Activated CD4-positive, alpha-beta T cell treated with anti-CD3 and anti-CD28 coated beads for 36 hours (primary cell): ENCODE measurements at regions not wholly inside any gene's neighbourhood (a gene's known extent, or its start where the extent isn't known, plus 50 kb on each side); places are given as distances from the start of the nearest gene placed in this dataset.

Experiments used
- ATAC-seq: fragments of 200-7000 bp; cut with Tn5 transposase; one replicate; pipeline ENCODE4 v1.10.0; 2021; ENCODE audit warnings: mild to moderate bottlenecking, moderate library complexity
- CTCF ChIA-PET: fragments of 350-600 bp; sonication (Branson Sonifier 250); formaldehyde crosslinking; loops from one replicate; lab custom pipeline; 2021; ENCODE audit warnings: antibody characterized with exemption; lab: Charles Lee
- POLR2A ChIA-PET: fragments of 350-600 bp; sonication (Branson Sonifier 250); formaldehyde crosslinking; loops from one replicate; lab custom pipeline; 2021; ENCODE audit warnings: antibody characterized with exemption, inconsistent platforms; lab: Charles Lee
- DNase-seq: peaks from one replicate; pipeline ENCODE4 v3.0.0-alpha.2; 2020
- H3K27ac Mint-ChIP-seq: one replicate; pipeline ENCODE4 v1.8.0; 2021; ENCODE audit warnings: mixed read lengths
- H3K27me3 Mint-ChIP-seq: one replicate; pipeline ENCODE4 v1.8.0; 2021; ENCODE audit warnings: mixed read lengths
- H3K36me3 Mint-ChIP-seq: one replicate; pipeline ENCODE4 v1.8.0; 2021; ENCODE audit warnings: low read depth, mixed read lengths
- H3K4me1 Mint-ChIP-seq: one replicate; pipeline ENCODE4 v1.8.0; 2021; ENCODE audit warnings: mixed read lengths
- H3K4me3 Mint-ChIP-seq: one replicate; pipeline ENCODE4 v1.8.0; 2021; ENCODE audit warnings: mild to moderate bottlenecking, moderate library complexity, mixed read lengths
- H3K9me3 Mint-ChIP-seq: one replicate; pipeline ENCODE4 v1.8.0; 2021; ENCODE audit warnings: low read depth, mixed read lengths
- intact Hi-C, 2 experiments: fragments of 100-400 bp; cut with DNase I in 1 of 2; cut with micrococcal nuclease in 1 of 2; formaldehyde crosslinking; loops; one replicate each; pipeline versions ENCODE4 v1.14.2 to v1.15.1; 2022 to 2024; cut with DNase I, micrococcal nuclease

GRCh38 chr1:82215853-82216175 lies 415.1 kb downstream of the ADGRL2 start:
- POLR2A ChIA-PET, result no interaction called here
- no peaks in the 10 kb centered on the region for H3K4me1 Mint-ChIP-seq
- CTCF ChIA-PET, result no interaction called here
- DNase-seq, result no peak
- ATAC-seq, result no peak
- intact Hi-C loops, result no loop called here
- no peaks in the 10 kb centered on the region for H3K27me3 Mint-ChIP-seq
- H3K36me3 Mint-ChIP-seq, result no peaks in the 10 kb centered on the region
- no peak overlapping the region for H3K27ac Mint-ChIP-seq
- H3K4me3 Mint-ChIP-seq, result no peak overlapping the region
- no peaks in the 10 kb centered on the region for H3K9me3 Mint-ChIP-seq

- ATAC-seq (no peak), DNase-seq (no peak)
- H3K4me1 Mint-ChIP-seq, result no peaks in the 10 kb centered on the region
- POLR2A ChIA-PET, result no interaction called here
- no peak overlapping the region for H3K27ac Mint-ChIP-seq
- CTCF ChIA-PET, result no interaction called here
- no peaks in the 10 kb centered on the region for H3K9me3 Mint-ChIP-seq
- no peaks in the 10 kb centered on the region for H3K27me3 Mint-ChIP-seq
- no peak overlapping the region for H3K4me3 Mint-ChIP-seq
- H3K36me3 Mint-ChIP-seq, result no peaks in the 10 kb centered on the region
- intact Hi-C loops, result no loop called here
Measured at GRCh38 chr1:82215056-82215852, 414.5 kb downstream of the ADGRL2 start.

GRCh38 chr1:82214606-82215005 lies 413.9 kb downstream of the ADGRL2 start:
- Mint-ChIP-seq H3K27me3 (no peaks in the 10 kb centered on the region), H3K9me3 (no peaks in the 10 kb centered on the region), H3K27ac (no peak overlapping the region), H3K4me3 (no peak overlapping the region), H3K36me3 (no peaks in the 10 kb centered on the region), H3K4me1 (no peaks in the 10 kb centered on the region)
- intact Hi-C loops, result no loop called here
- DNase-seq, result no peak
- CTCF ChIA-PET, result no interaction called here
- POLR2A ChIA-PET, result no interaction called here
- ATAC-seq, result no peak

GRCh38 chr1:82197606-82198005 lies 396.9 kb downstream of the ADGRL2 start:
- no peak for ATAC-seq
- no peak overlapping the region for H3K27ac Mint-ChIP-seq
- H3K27me3 Mint-ChIP-seq, result no peaks in the 10 kb centered on the region
- CTCF ChIA-PET, result interaction anchor here (0.6 kb wide), 1 partner anchor 15 kb away, joined by 3 read pairs; no protein-coding TSS in a partner anchor
- no peaks in the 10 kb centered on the region for H3K36me3 Mint-ChIP-seq
- no peak for DNase-seq
- POLR2A ChIA-PET, result no interaction called here
- no peaks in the 10 kb centered on the region for H3K9me3 Mint-ChIP-seq
- H3K4me3 Mint-ChIP-seq, result no peak overlapping the region
- H3K4me1 Mint-ChIP-seq, result no peaks in the 10 kb centered on the region
- intact Hi-C loops, result no loop called here

GRCh38 chr1:82195245-82195644 lies 394.5 kb downstream of the ADGRL2 start:
- no peak overlapping the region for H3K27ac Mint-ChIP-seq
- no peaks in the 10 kb centered on the region for H3K27me3 Mint-ChIP-seq
- intact Hi-C loops, result no loop called here
- no peak for DNase-seq
- no peak for ATAC-seq
- H3K4me1 Mint-ChIP-seq, result no peaks in the 10 kb centered on the region
- H3K36me3 Mint-ChIP-seq, result no peaks in the 10 kb centered on the region
- ChIA-PET CTCF (no interaction called here), POLR2A (no interaction called here)
- H3K9me3 Mint-ChIP-seq, result no peaks in the 10 kb centered on the region
- no peak overlapping the region for H3K4me3 Mint-ChIP-seq

DNA sequence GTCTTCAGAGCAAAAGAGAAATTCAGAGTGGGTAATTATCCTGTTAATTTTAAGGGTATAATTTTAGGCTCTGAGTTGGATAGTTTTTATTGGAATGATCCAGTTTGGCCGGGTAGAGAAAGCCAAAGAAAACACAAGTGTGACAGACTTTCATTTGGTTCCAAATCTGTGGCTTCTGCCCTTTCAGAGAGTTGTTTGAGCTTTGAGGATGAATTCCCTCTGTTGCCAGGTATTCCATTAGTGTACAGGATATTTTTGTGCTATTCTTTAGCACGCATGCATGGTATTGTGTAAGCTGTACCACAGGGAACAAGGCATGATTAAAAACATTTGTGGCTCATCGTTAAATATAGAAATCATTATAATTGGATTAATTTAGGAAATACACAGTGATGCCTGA lies 384.4 kb downstream of the ADGRL2 start:
- H3K27ac Mint-ChIP-seq, result no peak overlapping the region
- intact Hi-C loops, result no loop called here
- no peaks in the 10 kb centered on the region for H3K9me3 Mint-ChIP-seq
- no peaks in the 10 kb centered on the region for H3K27me3 Mint-ChIP-seq
- POLR2A ChIA-PET, result no interaction called here
- H3K4me3 Mint-ChIP-seq, result no peak overlapping the region
- H3K36me3 Mint-ChIP-seq, result no peaks in the 10 kb centered on the region
- ATAC-seq (no peak), DNase-seq (no peak)
- CTCF ChIA-PET, result no interaction called here
- H3K4me1 Mint-ChIP-seq, result no peaks in the 10 kb centered on the region

DNA sequence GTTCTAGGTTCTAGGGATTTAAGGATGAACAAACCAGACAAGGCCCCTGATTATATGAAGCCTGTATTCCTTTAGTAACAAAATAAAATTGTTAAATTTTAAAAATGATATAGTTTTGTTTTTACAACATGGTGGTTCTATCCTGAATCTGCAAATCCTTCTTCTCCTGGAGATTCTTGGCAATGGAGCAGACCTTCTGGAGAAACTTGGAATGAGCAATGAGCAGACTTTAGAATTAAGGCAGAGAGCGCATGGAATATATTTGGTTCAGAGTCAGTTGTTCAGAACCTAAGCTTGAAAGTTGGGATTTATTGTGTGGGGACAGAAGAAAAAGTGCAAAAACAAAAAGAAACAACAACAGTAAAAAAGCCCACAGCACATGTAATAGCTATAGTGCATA lies 381.1 kb downstream of the ADGRL2 start:
- Mint-ChIP-seq H3K4me3 (no peak overlapping the region), H3K9me3 (no peaks in the 10 kb centered on the region)
- no peak for ATAC-seq

GRCh38 chr1:82179131-82179530 lies 378.4 kb downstream of the ADGRL2 start:
- Mint-ChIP-seq H3K36me3 (no peaks in the 10 kb centered on the region), H3K4me1 (no peaks in the 10 kb centered on the region), H3K27ac (no peak overlapping the region), H3K27me3 (no peaks in the 10 kb centered on the region), H3K4me3 (no peak overlapping the region), H3K9me3 (no peaks in the 10 kb centered on the region)
- intact Hi-C loops, result no loop called here
- CTCF ChIA-PET, result no interaction called here
- POLR2A ChIA-PET, result no interaction called here
- ATAC-seq, result no peak
- no peak for DNase-seq

More for the DNA sequence above, 381.1 kb downstream of the ADGRL2 start:
- no peak for DNase-seq
- no peaks in the 10 kb centered on the region for H3K4me1 Mint-ChIP-seq
- H3K36me3 Mint-ChIP-seq, result no peaks in the 10 kb centered on the region
- intact Hi-C loops, result no loop called here
- no peak overlapping the region for H3K27ac Mint-ChIP-seq
- no peaks in the 10 kb centered on the region for H3K27me3 Mint-ChIP-seq
- ChIA-PET CTCF (interaction anchor here (0.7 kb wide), 1 partner anchor 16 kb away, joined by 3 read pairs; no protein-coding TSS in a partner anchor), POLR2A (no interaction called here)

DNA sequence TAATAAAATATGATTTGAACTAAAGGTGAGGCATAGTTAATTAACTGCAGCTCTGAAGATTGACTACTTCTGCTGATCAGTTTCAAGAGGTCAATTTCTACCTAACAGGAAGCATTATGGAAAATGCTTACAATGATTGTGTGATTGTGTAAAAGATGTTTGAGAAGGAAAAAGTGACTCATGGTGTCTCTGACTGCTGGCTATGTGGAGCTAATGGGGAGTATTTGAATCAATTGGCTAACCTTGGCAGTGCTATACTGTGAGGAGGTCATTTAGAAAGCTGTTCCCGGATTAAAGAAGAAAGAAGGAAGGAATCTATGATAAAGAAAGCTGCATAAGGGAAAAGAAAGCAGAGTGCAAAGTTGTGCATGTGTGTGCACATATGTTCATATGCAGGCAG lies 376.5 kb downstream of the ADGRL2 start:
- no peaks in the 10 kb centered on the region for H3K9me3 Mint-ChIP-seq
- H3K36me3 Mint-ChIP-seq, result no peaks in the 10 kb centered on the region
- H3K27me3 Mint-ChIP-seq, result no peaks in the 10 kb centered on the region
- ChIA-PET POLR2A (no interaction called here), CTCF (no interaction called here)
- no peak overlapping the region for H3K27ac Mint-ChIP-seq
- no peak for ATAC-seq
- no peaks in the 10 kb centered on the region for H3K4me1 Mint-ChIP-seq
- no peak overlapping the region for H3K4me3 Mint-ChIP-seq
- DNase-seq, result no peak
- intact Hi-C loops, result no loop called here

GRCh38 chr1:82171955-82172354 lies 371.2 kb downstream of the ADGRL2 start:
- Mint-ChIP-seq H3K27ac (no peak overlapping the region), H3K9me3 (no peaks in the 10 kb centered on the region), H3K36me3 (no peaks in the 10 kb centered on the region), H3K27me3 (no peaks in the 10 kb centered on the region), H3K4me3 (no peak overlapping the region), H3K4me1 (no peaks in the 10 kb centered on the region)
- ChIA-PET POLR2A (no interaction called here), CTCF (interaction anchor here (0.6 kb wide), 2 partner anchors 567 to 1207 kb away, joined by 3 read pairs; no protein-coding TSS in a partner anchor)
- no peak for DNase-seq
- intact Hi-C loops, result no loop called here
- no peak for ATAC-seq

- no peak for DNase-seq
- H3K4me1 Mint-ChIP-seq, result no peaks in the 10 kb centered on the region
- intact Hi-C loops, result no loop called here
- no peak for ATAC-seq
- POLR2A ChIA-PET, result no interaction called here
- H3K4me3 Mint-ChIP-seq, result no peak overlapping the region
- H3K27ac Mint-ChIP-seq, result no peak overlapping the region
- no peaks in the 10 kb centered on the region for H3K9me3 Mint-ChIP-seq
- H3K36me3 Mint-ChIP-seq, result no peaks in the 10 kb centered on the region
- CTCF ChIA-PET, result no interaction called here
- H3K27me3 Mint-ChIP-seq, result no peaks in the 10 kb centered on the region
Measured at GRCh38 chr1:82168482-82168881, 367.7 kb downstream of the ADGRL2 start.

GRCh38 chr1:82165304-82165703 lies 364.6 kb downstream of the ADGRL2 start:
- no peaks in the 10 kb centered on the region for H3K36me3 Mint-ChIP-seq
- no peaks in the 10 kb centered on the region for H3K27me3 Mint-ChIP-seq
- ATAC-seq (no peak), DNase-seq (no peak)
- intact Hi-C loops, result no loop called here
- H3K4me1 Mint-ChIP-seq, result peaks cover 12% of the 10 kb centered on the region
- no peaks in the 10 kb centered on the region for H3K9me3 Mint-ChIP-seq
- no peak overlapping the region for H3K27ac Mint-ChIP-seq
- H3K4me3 Mint-ChIP-seq, result no peak overlapping the region
- ChIA-PET POLR2A (no interaction called here), CTCF (no interaction called here)
